Osteoblast (primary cell): ENCODE measurements at regions not wholly inside any gene's neighbourhood (a gene's known extent, or its start where the extent isn't known, plus 50 kb on each side); places are given as distances from the start of the nearest gene placed in this dataset.

Experiments
- DNase-seq: peaks from one replicate; pipeline ENCODE4 v3.0.0; 2011; ENCODE audit warnings: low spot score, mixed read lengths; ENCODE audit not compliant: insufficient read length; ENCODE audit errors: missing footprints
- H2AFZ ChIP-seq: 2 replicates; pipeline ENCODE4 v1.6.0; 2011; ENCODE audit warnings: mild to moderate bottlenecking, low read length
- H3K27ac ChIP-seq: 2 replicates; pipeline ENCODE4 v1.5.1; 2011; ENCODE audit warnings: mild to moderate bottlenecking, low read depth, low read length, moderate library complexity
- H3K27me3 ChIP-seq: 2 replicates; pipeline ENCODE4 v1.6.0; 2012; ENCODE audit warnings: mild to moderate bottlenecking, control low read depth, inconsistent platforms, low read length, moderate library complexity; ENCODE audit not compliant: insufficient read depth
- H3K36me3 ChIP-seq: 2 replicates; pipeline ENCODE4 v1.5.1; 2011; ENCODE audit warnings: mild to moderate bottlenecking, low read length, control low read depth, moderate library complexity; ENCODE audit not compliant: insufficient read depth
- H3K4me1 ChIP-seq: 2 replicates; pipeline ENCODE4 v1.5.1; 2011; ENCODE audit warnings: mild to moderate bottlenecking, low read length, control low read depth, moderate library complexity; ENCODE audit not compliant: insufficient read depth
- H3K4me2 ChIP-seq: 2 replicates; pipeline ENCODE4 v1.6.0; 2011; ENCODE audit warnings: mild to moderate bottlenecking, low read length; ENCODE audit not compliant: insufficient read depth
- H3K4me3 ChIP-seq: fragments of 200-600 bp; sonication (generic); 3 replicates; pipeline ENCODE4 v1.5.1; 2012; ENCODE audit warnings: mild to moderate bottlenecking, low read length, inconsistent platforms; ENCODE audit not compliant: insufficient read depth
- H3K79me2 ChIP-seq: 2 replicates; pipeline ENCODE4 v1.6.0; 2012; ENCODE audit warnings: mild to moderate bottlenecking, low read length, control low read depth, inconsistent platforms; ENCODE audit not compliant: insufficient read depth
- H3K9me3 ChIP-seq: 2 replicates; pipeline ENCODE4 v1.5.1; 2011; ENCODE audit warnings: low read depth, low read length, control low read depth
- H4K20me1 ChIP-seq: 2 replicates; pipeline ENCODE4 v1.6.0; 2012; ENCODE audit warnings: mild to moderate bottlenecking, low read length, control low read depth; ENCODE audit not compliant: insufficient read depth
- TF ChIP-seq, protein P1 (sequence below): IDR thresholded peaks from 2 replicates; pipeline ENCODE4 v1.5.1; 2011; ENCODE audit warnings: mild to moderate bottlenecking, low read depth, low read length, moderate library complexity; ENCODE audit errors: extremely low read depth

DNA sequence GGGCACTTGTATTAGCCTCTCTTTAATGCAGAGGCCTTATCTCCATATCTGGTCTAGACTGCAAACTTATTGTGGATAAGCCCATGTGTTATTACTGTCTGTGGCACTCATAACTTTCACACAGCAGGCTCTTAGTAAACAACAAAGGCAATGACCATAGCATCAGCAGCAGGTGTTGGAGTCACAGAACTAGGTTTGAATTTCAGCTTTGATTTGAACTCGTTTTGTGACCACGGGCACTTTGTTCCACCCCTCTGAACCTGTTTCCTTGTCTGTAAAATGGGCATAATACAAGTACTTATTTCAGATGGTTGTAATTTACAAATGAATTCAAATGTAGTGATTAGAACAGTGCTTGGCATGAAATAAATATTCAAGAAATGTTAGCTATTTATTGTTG lies 121.8 kb upstream of the C1GALT1C1 start:
- H3K27me3 ChIP-seq = no peaks in the 10 kb centered on the region
- H3K36me3 ChIP-seq = no peaks in the 10 kb centered on the region
- TF ChIP-seq, protein P1, sequence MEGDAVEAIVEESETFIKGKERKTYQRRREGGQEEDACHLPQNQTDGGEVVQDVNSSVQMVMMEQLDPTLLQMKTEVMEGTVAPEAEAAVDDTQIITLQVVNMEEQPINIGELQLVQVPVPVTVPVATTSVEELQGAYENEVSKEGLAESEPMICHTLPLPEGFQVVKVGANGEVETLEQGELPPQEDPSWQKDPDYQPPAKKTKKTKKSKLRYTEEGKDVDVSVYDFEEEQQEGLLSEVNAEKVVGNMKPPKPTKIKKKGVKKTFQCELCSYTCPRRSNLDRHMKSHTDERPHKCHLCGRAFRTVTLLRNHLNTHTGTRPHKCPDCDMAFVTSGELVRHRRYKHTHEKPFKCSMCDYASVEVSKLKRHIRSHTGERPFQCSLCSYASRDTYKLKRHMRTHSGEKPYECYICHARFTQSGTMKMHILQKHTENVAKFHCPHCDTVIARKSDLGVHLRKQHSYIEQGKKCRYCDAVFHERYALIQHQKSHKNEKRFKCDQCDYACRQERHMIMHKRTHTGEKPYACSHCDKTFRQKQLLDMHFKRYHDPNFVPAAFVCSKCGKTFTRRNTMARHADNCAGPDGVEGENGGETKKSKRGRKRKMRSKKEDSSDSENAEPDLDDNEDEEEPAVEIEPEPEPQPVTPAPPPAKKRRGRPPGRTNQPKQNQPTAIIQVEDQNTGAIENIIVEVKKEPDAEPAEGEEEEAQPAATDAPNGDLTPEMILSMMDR = no peak
- no peak overlapping the region for H3K27ac ChIP-seq
- H3K9me3 ChIP-seq = no peaks in the 10 kb centered on the region
- DNase-seq = no peak
- H3K4me2 ChIP-seq = no peak overlapping the region
- no peaks in the 10 kb centered on the region for H4K20me1 ChIP-seq
- H2AFZ ChIP-seq = no peak overlapping the region
- no peaks in the 10 kb centered on the region for H3K79me2 ChIP-seq
- no peak overlapping the region for H3K4me3 ChIP-seq
- H3K4me1 ChIP-seq = no peaks in the 10 kb centered on the region

GRCh38 chrX:120750381-120750780 lies 120.5 kb upstream of the C1GALT1C1 start:
- Histone ChIP-seq H3K4me3 (no peak overlapping the region), H3K79me2 (no peaks in the 10 kb centered on the region), H3K27ac (no peak overlapping the region), H3K27me3 (no peaks in the 10 kb centered on the region), H3K36me3 (no peaks in the 10 kb centered on the region), H3K4me2 (no peak overlapping the region), H2AFZ (no peak overlapping the region), H4K20me1 (no peaks in the 10 kb centered on the region), H3K4me1 (no peaks in the 10 kb centered on the region), H3K9me3 (no peaks in the 10 kb centered on the region)
- TF ChIP-seq, protein P1 = no peak
- DNase-seq = no peak

DNA sequence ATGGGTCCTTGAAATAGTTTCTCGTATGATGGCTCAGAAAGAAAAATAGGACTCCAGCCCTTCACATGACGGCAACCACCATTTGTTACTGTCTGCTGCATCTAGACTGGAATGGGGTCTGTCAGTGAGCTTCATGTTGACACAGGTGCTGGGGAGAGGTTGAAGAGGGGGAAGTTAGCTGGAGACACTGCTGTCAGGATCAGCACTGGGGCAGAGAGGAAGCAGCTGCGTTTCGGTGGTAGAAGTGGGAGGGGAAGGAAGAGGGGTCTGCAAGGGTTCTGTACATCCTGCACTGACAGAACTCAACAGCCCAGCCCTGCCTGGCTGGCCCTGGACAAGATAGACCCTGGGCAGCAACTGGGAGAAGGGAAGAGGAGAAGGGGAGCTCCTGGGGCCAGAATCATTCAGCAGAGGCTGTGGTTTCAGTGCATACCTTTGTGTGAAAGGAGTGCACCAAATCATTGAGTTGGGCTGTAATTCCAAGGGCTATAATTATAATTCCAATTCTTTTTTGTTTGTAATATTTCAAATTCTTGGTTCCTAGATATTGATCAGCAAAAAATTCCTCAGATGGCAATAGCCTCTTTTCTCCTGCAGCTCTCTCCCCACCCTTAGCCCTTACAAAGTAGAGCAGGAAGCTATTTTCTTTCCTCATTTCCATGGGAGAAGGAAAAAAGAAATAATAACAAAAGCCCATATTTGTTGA lies 119.4 kb upstream of the C1GALT1C1 start:
- no peak for DNase-seq

GRCh38 chrX:120746153-120746552 lies 116.3 kb upstream of the C1GALT1C1 start:
- DNase-seq = no peak
- no peak overlapping the region for H2AFZ ChIP-seq
- no peak overlapping the region for H3K27ac ChIP-seq
- TF ChIP-seq, protein P1 = no peak
- no peak overlapping the region for H3K4me3 ChIP-seq
- H3K27me3 ChIP-seq = no peaks in the 10 kb centered on the region
- no peaks in the 10 kb centered on the region for H3K4me1 ChIP-seq
- no peaks in the 10 kb centered on the region for H3K36me3 ChIP-seq
- H3K79me2 ChIP-seq = no peaks in the 10 kb centered on the region
- no peak overlapping the region for H3K4me2 ChIP-seq
- no peaks in the 10 kb centered on the region for H3K9me3 ChIP-seq
- H4K20me1 ChIP-seq = no peaks in the 10 kb centered on the region

More for the DNA sequence above, 119.4 kb upstream of the C1GALT1C1 start:
- Histone ChIP-seq H2AFZ (peak overlapping the region; percentile 9), H4K20me1 (no peaks in the 10 kb centered on the region), H3K4me2 (no peak overlapping the region), H3K4me1 (no peaks in the 10 kb centered on the region), H3K9me3 (no peaks in the 10 kb centered on the region), H3K27me3 (no peaks in the 10 kb centered on the region), H3K79me2 (no peaks in the 10 kb centered on the region), H3K4me3 (no peak overlapping the region), H3K36me3 (no peaks in the 10 kb centered on the region), H3K27ac (no peak overlapping the region)
- TF ChIP-seq, protein P1 = no peak
